NCI-H69 (cell line): ENCODE measurements at regions not wholly inside any gene's neighbourhood (a gene's known extent, or its start where the extent isn't known, plus 50 kb on each side); places are given as distances from the start of the nearest gene placed in this dataset.
"Not testable (repeated sequence)": the region's sequence is repeated elsewhere in the genome, so short reads cannot be mapped to it uniquely, and the experiment has no call there.

Experiments
- DNase-seq: peaks from one replicate; lab custom pipeline; 2025; lab: John Stamatoyannopoulos, UW

GRCh38 chr5:167858186-167858855 is 433.1 kb upstream of the WWC1 start:
- not testable (repeated sequence) for DNase-seq

- DNase-seq, result peak; percentile 92
Observed at GRCh38 chr5:167861129-167861927, 430.1 kb upstream of the WWC1 start.

GRCh38 chr5:167861928-167862426 is 429.5 kb upstream of the WWC1 start:
- no peak for DNase-seq

- DNase-seq, result no peak
Observed at GRCh38 chr5:167863883-167864282, 427.6 kb upstream of the WWC1 start.

DNA sequence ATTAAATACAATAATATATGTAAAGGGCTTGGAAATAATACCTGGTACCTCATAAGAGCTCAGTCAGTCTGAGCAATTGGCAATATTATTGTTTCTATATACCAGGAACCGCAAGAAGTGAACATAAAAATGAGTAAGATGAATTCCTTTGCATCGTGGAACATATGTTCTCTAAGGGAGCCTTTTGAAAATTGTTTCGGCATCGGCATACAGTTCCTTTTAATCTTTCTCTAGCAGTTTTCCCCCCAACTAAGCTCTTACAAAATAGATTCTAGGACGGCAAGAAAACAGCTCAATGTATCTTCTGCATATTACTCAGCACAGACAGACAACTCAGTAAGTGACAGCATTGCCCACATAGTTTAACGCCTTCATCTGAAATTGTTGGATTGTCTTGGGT is 426.6 kb upstream of the WWC1 start:
- no peak for DNase-seq

GRCh38 chr5:167866797-167867196 is 424.6 kb upstream of the WWC1 start:
- no peak for DNase-seq

- no peak for DNase-seq
Observed at GRCh38 chr5:167867281-167867680, 424.2 kb upstream of the WWC1 start.

DNA sequence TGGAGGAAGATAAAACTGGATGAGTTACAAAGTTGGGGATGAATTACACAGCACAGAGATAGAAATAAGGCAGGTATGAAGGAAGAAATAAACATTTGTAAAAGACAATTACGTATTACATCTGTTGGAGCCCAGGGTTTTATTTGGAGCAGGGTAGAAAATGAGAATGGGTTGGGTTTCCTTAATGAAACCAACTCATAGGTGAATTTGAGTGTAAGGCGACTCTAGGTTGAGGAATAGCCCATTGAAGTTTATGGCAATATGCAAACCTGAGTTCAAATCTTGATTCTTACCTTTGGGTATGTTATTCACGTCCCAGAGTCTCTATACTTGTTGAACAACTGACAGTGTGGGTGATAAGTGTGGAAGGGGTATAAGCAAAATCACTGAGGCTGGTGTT is 422.3 kb upstream of the WWC1 start:
- no peak for DNase-seq

GRCh38 chr5:167870055-167870454 is 421.4 kb upstream of the WWC1 start:
- no peak for DNase-seq

- no peak for DNase-seq
Observed at GRCh38 chr5:167871091-167871490, 420.4 kb upstream of the WWC1 start.

GRCh38 chr5:167872791-167873190 is 418.7 kb upstream of the WWC1 start:
- no peak for DNase-seq

DNA sequence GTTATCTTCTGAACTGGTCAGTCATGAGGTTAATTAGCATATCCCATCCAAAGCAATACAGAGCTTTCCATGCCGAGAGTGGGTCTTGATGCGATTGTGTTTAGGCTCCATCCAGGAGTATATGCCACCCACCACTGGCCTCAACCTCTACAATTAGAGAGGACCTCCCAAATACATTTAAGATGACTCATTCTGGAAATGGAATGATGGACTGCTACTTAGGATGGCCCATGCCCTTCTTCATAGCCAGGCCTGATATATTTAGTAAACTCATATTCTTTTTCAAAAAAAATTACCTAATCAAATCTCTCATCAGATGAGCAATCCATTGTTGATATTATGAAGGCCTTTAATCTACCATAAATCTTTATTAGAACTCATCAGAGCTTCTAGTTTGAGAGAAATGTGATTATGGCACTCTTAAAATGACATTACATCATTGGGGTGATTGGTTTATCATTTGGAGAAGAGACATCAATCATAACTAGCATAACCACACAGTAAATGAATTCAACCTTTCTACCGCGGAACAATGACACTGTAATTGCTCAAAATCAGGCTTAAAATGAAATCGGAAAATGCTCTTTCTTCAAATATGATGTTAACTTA is 414.2 kb upstream of the WWC1 start:
- DNase-seq, result no peak

- DNase-seq, result no peak
Observed at GRCh38 chr5:167877924-167878323, 413.5 kb upstream of the WWC1 start.

DNA sequence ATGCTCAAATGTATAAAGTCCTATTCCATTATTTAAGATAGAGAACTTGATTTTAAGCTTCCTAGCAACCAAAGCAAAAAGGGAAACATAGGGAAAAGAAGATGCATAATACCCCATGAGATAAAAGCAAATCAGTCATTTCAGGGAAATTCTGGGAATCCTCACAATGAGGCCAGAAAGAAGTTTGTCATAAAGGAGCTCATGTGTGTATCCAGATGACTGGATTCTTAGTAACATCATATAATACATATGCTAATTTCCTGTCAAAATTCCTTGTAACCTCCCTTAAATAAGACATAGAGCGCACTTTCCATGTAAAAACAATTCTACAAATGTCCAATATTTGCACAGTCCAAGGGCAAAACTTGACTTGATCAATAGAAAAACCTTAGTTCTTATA is 411.0 kb upstream of the WWC1 start:
- DNase-seq, result no peak

DNA sequence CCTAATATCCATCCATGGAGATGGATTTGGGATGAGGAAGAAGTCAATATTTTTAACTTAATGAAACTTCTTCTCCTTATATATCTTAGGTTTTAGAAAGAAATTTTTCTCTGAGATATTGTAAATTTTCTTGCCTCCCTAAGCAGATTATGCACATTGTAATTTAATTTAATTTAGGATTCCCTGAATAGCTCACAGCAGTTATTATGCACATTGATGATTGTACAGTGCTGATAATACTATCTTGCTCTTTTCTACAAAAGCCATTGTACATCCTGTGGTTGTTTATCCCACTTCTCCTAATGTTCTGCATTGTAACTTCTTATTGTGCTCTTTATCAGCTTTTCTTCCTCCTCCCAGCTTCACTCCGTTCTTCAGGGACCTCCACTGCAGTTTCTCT is 410.4 kb upstream of the WWC1 start:
- DNase-seq, result no peak

- no peak for DNase-seq
Observed at GRCh38 chr5:167886196-167886595, 405.2 kb upstream of the WWC1 start.

DNA sequence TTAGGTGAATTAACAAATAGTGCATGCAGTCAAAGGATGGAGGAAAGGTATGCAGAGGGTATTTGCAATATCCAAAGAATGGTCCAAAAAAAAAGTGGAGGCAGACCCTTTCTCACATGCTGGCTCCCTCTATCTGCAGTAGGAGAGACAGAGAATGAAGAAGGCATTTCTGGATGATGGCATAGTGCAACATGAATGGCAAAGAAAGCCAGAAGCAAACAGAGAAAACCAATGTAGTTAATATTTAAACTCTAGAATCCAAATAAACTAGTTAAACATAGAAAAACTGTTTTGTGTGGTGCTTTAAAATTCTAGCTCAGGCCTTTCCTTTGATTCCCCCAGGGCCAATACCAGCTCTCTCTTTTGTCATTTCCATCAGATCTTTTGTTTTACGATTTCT is 403.1 kb upstream of the WWC1 start:
- DNase-seq, result no peak

DNA sequence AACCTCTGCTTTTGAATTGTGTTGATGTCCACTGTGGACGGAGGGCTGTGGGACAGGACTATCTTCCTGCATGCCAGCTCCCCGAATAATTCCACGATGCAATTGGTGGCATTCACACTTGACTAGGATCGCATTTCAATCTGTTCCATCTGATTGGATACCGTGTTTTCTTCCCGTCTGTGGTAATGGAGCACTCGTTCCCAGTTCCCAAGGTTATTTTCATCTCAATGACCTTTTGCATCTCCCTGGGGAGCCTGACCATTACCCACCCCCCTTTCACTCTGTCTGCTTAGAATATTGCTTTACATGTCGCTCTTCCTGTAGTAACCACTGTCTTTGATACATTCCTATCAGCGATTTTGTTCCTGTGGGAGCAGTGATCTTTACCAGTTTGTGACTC is 402.2 kb upstream of the WWC1 start:
- DNase-seq, result no peak

- DNase-seq, result no peak
Observed at GRCh38 chr5:167892352-167893115, 398.9 kb upstream of the WWC1 start.

DNA sequence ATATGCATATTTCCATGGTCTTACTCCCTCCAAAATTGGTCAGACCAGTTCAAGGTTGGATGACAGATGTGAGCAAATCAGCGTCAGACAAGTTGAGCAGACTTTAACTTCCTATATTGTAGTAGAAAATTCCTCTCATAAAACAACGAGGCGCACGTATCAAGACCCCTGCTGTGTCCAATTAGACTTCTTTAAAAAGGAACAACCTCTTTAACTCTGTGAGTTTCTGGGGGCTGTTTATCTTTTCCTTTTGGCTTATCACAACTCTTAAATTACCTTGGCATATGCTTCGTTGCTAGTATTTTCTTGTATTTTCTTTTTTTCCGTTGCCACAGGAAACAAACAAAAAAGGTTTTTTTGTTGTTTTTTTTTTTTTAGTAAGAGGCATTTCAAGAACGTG is 398.2 kb upstream of the WWC1 start:
- DNase-seq, result no peak

DNA sequence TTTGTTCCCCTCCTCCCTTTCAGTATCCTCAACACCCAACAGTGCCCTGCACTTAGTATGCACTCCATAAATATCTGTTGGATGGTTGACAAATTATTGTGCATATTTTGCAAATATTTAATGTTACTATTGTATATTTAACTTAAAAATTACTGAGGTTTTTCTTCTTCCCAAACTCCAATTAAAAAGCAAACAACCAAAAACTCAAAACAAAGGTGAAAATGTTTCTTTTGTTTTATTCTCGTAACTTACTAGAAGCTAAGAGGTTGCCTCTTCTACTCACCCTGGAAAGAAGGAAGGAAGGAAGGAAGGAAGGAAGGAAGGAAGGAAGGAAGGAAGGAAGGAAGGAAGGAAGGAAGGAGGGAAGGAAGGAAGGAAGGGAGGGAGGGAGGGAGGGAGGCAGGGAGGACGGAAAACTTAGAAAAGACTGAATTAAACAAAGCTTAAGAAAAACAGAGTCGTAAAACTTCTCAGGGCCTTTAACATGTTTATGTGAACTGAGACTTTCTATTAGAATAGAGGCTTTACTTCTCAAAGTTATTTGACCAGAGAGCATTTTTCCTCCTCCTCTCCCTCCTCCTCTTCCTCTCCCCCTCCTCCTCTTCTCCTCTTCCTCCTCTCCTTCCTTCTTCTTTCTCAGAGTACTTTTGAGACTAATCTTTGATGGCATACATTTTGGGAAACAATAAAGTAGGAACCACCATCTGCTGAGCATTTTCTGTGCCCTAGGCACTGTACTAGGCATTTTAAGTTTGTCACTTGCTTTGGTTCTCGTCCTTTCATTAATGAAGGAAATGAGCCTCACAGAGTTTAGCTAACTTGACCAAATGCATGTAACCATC is 396.6 kb upstream of the WWC1 start:
- DNase-seq, result no peak
